ENCODE measurements at regions not wholly inside any gene's neighbourhood (a gene's known extent, or its start where the extent isn't known, plus 50 kb on each side); places are given as distances from the start of the nearest gene placed in this dataset.
"Not testable (repeated sequence)": the region's sequence is repeated elsewhere in the genome, so short reads cannot be mapped to it uniquely, and the experiment has no call there.

DNA sequence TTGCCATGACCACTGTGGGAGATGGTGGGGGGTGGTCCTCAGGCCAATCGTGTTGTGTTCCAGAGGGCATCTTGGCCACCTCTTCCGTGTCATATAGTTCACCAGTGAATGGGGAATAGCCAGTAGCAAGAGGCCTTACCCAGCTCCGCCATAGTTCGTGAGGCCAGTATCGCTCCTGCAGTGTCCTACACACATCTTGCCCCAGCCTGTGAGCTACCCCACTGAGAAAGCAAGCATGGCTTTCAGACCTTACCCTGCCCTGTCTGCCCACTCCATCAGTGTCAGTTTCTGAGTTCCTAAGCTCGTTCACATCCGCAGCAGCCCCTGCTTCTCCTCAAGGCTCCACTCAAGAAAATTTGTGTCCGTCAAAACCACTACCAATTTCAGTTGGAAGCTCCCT lies 586.0 kb upstream of the PABPC5 start:
- not testable (repeated sequence) for DNase-seq (ENCODE audit: low spot score)

DNA sequence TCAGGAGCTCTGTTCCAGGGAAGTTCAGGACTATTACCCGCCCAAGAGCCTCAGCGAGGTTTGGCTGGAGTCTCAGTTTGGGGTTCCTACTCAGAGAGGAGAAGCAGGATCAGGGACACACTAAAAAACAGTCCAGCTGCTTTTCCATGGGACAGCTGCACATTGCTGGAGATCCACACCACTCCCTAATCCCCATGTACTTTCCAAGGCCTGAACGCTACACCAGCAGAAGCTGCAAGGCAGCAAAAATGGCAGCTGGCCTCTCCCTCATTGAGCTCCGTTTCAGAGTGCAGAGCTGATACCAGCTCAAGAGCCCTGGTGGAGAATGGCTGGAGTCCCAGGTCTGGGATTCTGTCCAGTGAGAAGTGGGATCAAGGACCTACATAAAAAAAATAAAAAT lies 551.2 kb upstream of the PABPC5 start:
- no peak for DNase-seq (ENCODE audit: low spot score)

DNA sequence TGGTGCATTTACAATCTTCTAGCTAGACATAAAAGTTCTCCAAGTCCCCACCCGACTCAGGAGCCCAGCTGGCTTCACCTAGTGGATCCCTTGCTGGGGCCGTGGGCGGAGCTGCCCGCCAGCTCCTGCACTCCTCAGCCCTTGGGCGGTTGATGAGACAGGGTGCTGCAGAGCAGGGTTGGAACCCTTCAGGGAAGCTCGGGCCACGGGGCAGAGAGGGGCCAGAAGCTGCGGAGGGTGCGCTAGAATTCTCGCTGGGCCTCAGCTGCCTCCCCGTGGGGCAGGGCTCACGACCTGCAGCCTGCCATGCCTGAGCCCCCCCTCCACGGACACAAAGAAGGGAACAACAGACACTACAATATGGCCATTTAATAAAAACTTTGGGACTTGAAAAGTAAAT lies 519.8 kb upstream of the PABPC5 start:
- DNase-seq (ENCODE audit: low spot score), result not testable (repeated sequence)

DNA sequence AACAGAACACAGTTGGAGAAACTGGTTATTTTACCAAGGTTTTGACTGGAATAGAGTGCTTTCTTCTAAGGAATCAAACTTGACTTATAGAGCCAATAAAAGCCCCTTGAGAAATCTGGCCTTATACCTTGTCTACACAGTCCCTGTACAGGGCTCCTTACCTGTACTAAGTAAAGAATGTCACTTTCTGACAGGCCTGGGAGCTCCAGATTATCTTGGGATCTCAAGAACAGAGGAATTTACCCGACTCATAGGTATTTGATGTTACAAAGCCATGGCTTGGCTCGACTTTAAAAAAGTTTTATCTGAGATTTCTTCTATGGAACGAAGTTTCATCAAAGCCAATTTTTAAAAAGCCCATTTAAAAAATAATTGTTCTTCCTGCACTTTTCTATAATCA lies 487.8 kb upstream of the PABPC5 start:
- DNase-seq (ENCODE audit: low spot score), result not testable (repeated sequence)

DNA sequence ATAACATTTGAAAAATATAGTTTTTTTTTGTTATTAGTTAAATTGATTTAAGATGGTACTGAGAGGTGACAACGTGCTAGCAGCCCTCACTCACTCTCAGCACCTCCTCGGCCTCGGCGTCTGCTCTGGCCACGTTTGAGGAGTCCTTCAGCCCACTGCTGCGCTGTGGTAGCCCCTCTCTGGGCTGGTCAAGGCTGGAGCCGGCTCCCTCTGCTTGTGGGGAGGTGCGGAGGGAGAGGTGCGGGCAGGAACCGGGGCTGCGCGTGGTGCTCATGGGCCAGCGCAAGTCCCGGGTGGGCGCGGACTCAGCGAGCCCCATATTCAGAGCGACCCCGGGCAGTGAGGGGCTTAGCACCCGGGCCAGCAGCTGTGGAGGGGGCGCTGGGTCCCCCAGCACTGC lies 439.4 kb upstream of the PABPC5 start:
- not testable (repeated sequence) for DNase-seq (ENCODE audit: low spot score)

DNA sequence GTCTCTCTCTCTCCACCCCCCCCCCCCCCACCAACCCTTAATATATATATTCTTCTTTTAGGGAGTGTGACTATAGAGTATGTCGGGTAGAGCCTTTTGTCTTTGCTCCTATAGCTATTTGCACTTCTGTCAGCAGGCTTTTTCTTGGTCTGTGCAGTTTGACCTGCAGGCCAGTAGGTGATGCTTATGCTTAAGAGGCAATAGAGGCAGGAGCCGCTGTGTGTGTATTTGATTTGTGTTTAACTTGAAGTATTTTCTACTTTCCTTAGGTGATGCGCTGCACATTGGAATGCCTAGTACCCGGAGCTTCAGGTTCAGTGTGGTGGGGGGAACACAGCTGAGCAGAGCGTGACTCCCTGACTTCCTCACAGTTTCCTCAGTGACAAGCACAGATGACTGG lies 416.5 kb upstream of the PABPC5 start:
- not testable (repeated sequence) for DNase-seq (ENCODE audit: low spot score)

DNA sequence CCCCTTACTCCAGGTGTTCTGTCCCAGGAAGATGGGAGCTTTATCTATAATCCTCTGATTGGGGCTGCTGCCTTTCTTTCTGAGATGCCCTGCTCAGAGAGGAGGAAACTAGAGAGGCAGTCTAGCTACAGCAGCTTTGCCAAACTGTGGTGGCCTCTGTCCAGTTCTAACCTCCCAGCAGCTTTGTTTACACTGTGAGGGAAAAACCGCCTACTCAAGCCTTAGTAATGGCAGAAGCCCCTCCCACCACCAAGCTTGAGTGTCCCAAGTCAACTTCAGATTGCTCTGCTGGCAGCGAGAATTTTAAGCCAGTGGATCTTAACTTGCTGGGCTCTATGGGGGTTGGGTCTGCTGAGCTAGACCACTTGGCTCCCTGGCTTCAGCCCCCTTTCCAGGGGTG lies 394.9 kb upstream of the PABPC5 start:
- DNase-seq (ENCODE audit: low spot score), result no peak

DNA sequence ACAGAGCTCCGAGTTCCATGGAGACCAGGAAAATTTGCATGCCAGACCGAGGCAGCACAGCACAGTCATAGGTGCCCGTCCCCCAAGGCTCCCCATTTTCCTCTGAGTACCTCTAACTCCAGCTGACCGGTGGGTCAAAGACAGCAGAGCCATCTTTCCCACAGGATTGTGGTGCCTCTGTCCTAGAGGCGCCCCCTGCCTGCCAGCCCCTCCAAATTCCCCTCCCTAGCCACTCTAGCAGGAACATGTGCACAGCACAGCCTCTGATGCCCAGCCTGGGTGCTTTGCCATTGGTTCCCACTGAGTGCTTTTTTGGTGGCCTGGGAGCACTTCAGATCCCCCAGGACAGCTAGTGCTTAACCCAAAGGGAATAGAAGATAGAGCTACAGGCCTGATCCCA lies 368.5 kb upstream of the PABPC5 start:
- DNase-seq (ENCODE audit: low spot score), result no peak

DNA sequence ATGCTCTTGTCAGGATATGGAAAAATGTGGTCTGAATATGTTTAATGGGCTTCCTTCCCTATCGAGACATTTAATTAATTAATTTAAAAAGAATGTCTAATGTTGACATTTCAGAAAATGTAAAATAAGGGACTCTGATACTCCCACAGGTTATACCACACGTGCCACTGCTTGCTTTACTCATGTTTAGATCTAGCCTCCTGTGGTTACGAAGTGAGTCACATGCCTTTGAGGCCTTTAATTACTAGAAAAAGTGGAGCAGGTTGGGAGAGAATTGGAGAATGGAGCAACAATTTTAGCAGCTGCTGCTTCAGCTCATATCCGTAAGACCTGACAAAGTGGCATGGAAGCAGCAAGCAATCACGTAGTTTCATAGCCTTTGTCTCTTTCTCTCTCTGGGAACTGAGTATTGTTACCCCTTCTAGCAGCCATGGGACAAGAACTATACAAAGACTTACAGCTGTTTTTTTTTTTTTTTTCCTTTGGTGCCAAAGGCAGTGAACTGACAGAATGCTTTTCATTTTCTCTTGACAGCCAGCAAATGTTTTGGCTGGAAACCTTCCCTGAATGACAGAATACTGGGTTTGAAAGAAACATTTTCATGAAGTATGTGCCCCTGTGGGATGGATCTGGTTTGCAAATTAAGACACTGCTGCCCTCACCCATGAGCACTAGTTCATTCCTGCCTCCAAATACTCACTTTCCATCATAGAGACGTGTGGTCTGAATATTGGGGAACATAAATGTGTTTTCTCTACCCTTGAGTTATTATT lies 355.1 kb upstream of the PABPC5 start:
- peak; percentile 12 for DNase-seq (ENCODE audit: low spot score)

DNA sequence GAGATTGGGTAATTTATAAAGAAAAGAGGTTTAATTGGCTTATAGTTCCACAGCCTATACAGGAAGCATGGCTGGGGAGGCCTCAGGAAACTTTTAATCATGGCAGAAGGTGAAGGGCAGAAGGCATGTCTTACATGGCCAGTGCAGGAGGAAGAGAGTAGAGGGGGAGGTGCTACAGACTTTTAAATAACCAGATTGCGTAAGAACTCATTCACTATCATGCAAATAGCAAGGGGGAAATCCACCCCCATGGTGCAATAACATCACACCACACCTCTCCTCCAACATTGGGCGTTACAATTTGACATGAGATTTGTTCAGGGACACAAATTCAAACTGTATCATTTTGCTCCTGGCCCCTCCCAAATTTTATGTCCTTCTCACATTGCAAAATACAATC lies 353.8 kb upstream of the PABPC5 start:
- no peak for DNase-seq (ENCODE audit: low spot score)

DNA sequence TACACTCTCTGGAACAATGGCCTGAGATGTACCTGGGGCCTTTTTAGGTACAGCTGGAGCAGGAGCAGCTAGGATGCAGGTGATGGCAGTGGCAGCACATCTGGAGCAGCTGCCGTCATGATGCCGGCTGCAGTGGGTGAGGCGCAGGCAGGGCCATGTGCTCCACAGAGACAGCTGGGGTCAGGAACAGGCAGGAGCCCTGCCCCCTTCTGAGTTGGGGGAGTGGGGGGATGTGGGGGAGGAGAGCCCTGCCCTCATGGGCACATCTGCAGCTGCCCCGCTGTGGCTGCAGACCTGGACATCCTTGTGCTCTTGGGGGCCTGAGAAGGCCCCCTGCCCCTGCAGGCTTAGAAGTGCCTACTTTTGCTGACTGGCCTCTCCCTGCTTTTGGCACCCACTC lies 352.8 kb upstream of the PABPC5 start:
- no peak for DNase-seq (ENCODE audit: low spot score)

DNA sequence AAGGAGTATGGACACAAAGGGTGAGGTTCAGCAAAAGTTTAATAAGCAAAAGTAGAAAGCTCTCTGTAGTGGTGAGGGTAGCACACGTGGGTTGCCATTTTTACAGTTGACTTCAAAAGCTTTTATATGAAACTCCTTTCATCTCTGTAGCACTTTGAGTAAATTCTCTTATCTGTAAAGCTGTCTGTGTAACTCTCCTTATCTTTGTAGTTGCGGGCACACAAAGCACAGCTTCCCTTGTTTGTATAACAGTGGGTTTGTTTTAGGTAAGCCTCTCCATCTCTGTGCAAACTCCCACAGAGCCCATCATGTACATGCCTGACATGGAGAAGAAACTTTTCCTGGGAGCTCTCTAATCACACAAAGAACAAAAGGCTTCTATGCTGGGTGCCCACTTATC lies 325.9 kb upstream of the PABPC5 start:
- DNase-seq (ENCODE audit: low spot score), result no peak

DNA sequence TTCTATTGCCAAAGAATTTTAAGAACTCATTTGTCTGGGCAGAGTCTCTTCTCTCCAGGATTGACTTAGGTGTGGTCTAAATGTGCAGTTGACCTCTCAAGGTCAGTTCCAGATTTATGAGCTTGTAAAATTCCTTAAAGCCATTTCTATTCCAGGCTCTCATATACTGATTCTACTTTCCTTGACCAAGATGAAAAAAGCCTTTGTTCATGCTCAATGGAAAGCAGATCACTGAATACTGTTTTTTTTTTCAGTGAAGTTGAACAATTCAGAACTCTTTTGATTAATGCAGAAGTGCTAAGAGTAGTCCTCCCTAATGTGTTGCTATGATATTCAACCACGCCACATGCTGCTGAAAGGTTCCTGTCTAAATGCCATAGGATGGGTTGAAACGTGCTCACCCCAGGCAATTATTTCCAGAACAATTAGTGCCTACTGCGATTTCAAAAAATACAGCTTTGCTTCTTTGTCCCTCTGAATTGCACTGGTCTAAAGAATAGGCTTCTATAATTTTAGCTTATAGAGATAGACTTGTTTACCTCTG lies 312.4 kb upstream of the PABPC5 start:
- no peak for DNase-seq (ENCODE audit: low spot score)

DNA sequence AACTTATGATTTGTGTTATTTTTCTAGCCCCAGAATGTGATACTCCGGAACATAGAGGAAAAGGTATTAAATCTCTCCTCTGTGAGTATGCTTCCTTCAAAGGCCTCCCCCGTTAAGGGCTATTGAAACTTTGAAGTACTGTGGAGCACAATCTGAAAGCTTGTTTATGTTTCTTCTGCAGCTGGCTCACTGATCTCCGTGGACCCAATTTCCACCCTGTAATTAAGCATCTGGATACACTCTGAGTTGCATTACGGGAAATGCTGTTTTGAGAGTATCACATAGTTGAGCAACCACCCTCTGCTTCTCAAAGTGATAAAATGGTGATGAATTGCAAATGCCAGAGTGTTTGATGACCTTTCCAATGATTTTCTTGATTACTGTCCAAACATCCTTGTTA lies 296.8 kb upstream of the PABPC5 start:
- DNase-seq (ENCODE audit: low spot score), result no peak

All from umbilical cord (tissue), 1 donor.